ENCODE measurements at regions not wholly inside any gene's neighbourhood (a gene's known extent, or its start where the extent isn't known, plus 50 kb on each side); places are given as distances from the start of the nearest gene placed in this dataset.

DNA sequence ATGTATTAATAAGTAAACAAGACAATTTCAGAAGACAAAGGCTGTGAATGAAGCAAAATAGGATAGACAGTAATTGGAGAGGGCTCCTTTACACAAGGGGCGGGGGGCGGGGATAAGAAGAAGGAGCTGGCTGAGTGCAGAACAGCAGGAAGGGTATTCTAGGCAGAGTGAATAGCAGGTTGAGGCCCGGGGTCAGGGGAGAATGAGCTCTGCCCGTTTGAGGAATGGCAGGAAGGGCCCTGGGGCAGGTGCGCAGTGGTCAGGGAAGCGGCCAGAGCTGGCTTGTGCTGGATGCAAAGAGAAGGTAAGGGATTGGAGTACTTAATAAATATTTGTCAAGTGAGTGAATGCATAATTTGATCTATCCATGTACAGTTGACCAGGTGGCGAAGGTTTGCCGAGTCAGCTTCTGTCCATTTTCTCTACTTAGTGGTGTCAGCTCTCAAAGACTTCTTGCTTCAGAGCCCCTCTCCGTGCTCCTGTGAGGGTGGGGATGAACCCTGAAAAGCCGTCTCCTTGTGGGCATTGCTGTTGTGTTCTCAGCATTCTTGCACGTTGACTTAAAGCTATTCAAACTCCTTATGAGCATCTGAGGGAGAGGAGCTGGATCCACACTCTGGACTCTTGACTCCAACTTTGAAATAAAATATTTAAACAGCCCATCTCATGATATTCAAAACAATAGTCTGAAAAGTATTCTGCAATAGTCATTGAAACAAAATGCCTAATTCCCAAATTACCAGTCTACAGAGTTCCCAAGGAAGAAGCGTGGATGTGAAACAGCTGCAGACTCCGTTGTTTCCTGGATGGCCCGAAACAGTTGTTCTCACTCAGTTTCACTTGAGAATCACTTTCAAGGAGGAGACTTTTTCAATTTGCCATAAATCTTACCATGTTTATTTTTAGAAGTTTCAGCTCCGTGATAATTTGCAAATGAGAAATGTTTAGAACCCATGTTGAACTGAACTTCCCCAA, 105.1 kb downstream of the EDN3 start:
- H3K27me3 ChIP-seq (ENCODE audit: control insufficient read depth in 2 of 2, insufficient read depth in 2 of 2, low read length in 2 of 2), result peaks cover 15 to 52% of the 10 kb centered on the region in 2 experiments; a peak in 4 of 5 replicates
- peaks cover 6% of the 10 kb centered on the region; the same call in 1 of the 2 replicates for H4K20me1 ChIP-seq (replicated peaks; ENCODE audit: control insufficient read depth, insufficient read depth, low read length)
- no peak overlapping the region for H3K27ac ChIP-seq (ENCODE audit: extremely low read depth, low read depth, low read length)
- no peak overlapping the region for H2AFZ ChIP-seq (ENCODE audit: low read depth, low read length)
- no peaks in the 10 kb centered on the region for H3K9me3 ChIP-seq (replicated peaks; ENCODE audit: control insufficient read depth, insufficient read depth, low read depth, low read length)
- no TSS peak for BruUV-seq (replicated peaks)
- H3K9me1 ChIP-seq (ENCODE audit: control insufficient read depth, insufficient read depth, low read length), result no peaks in the 10 kb centered on the region
- H3K79me2 ChIP-seq (ENCODE audit: control insufficient read depth, insufficient read depth, low read length), result no peaks in the 10 kb centered on the region
- 0% methylated on average over 13 of the region's 15 CpGs for WGBS (ENCODE audit: insufficient coverage, low coverage, missing lambda C conversion rate)
- intact Hi-C loops (cut with micrococcal nuclease) (loop anchor here (5.0 kb wide), 1 partner anchor 183 kb away; no protein-coding TSS in a partner anchor), in situ Hi-C loops (cut with MboI) (no loop called here)
- no peak overlapping the region for H3K4me3 ChIP-seq
- POLR2A ChIA-PET, result interaction anchor here (0.7 to 0.9 kb wide), 2 partner anchors 9 to 281 kb away, joined by 3 read pairs; no protein-coding TSS in a partner anchor
- no peaks in the 10 kb centered on the region for H3K36me3 ChIP-seq (ENCODE audit: control insufficient read depth, insufficient read depth, low read length)
- no peak for FAIRE-seq
- no peak overlapping the region for H3K4me2 ChIP-seq (ENCODE audit: insufficient read depth, low read length)
- CTCF ChIA-PET (ENCODE audit: low intra/inter-chr PET ratio), result no interaction called here
- H3K9ac ChIP-seq (ENCODE audit: insufficient read depth in 1 of 2, low read depth in 2 of 2, low read length in 2 of 2), result no peak overlapping the region
- DNase-seq (ENCODE audit: extremely low read depth in 1 of 4, low spot score in 3 of 4), result no peak
- peaks cover 0 to 9% of the 10 kb centered on the region in 2 experiments; a peak in 2 of 5 replicates for H3K4me1 ChIP-seq (replicated peaks in 1 of 2; ENCODE audit: control insufficient read depth in 2 of 2, insufficient read depth in 2 of 2, low read length in 2 of 2)
- no peak for ATAC-seq
- TF ChIP-seq MAFK (IDR thresholded peaks at IDR 0.05; ENCODE audit: low read length) (no peak), ZNF384 (IDR thresholded peaks at IDR 0.05; ENCODE audit: low read depth, low read length) (no peak), ZZZ3 (IDR thresholded peaks at IDR 0.05) (no peak), XRCC4 (IDR thresholded peaks at IDR 0.05; ENCODE audit: extremely low read depth, insufficient read depth, insufficient read length) (no peak), TRIM28 (IDR thresholded peaks at IDR 0.05) (no peak), NONO (IDR thresholded peaks at IDR 0.05; ENCODE audit: low read depth in 2 of 2, low read length in 1 of 2) (no peak), RBM17 (IDR thresholded peaks at IDR 0.05; ENCODE audit: borderline replicate concordance, low read depth, low read length) (no peak), PHF20 (IDR thresholded peaks at IDR 0.05; ENCODE audit: partially characterized antibody) (no peak), NCOA6 (IDR thresholded peaks at IDR 0.05) (no peak), MCM7 (IDR thresholded peaks at IDR 0.05) (no peak), NR2C2 (CRISPR knock-in tag; IDR thresholded peaks at IDR 0.05) (no peak), NR2C2 (tag; IDR thresholded peaks at IDR 0.05) (no peak)
- TF ChIP-seq, protein P1, sequence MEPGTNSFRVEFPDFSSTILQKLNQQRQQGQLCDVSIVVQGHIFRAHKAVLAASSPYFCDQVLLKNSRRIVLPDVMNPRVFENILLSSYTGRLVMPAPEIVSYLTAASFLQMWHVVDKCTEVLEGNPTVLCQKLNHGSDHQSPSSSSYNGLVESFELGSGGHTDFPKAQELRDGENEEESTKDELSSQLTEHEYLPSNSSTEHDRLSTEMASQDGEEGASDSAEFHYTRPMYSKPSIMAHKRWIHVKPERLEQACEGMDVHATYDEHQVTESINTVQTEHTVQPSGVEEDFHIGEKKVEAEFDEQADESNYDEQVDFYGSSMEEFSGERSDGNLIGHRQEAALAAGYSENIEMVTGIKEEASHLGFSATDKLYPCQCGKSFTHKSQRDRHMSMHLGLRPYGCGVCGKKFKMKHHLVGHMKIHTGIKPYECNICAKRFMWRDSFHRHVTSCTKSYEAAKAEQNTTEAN (CRISPR knock-in tag; IDR thresholded peaks at IDR 0.05), result no peak
- TF ChIP-seq, protein P2, sequence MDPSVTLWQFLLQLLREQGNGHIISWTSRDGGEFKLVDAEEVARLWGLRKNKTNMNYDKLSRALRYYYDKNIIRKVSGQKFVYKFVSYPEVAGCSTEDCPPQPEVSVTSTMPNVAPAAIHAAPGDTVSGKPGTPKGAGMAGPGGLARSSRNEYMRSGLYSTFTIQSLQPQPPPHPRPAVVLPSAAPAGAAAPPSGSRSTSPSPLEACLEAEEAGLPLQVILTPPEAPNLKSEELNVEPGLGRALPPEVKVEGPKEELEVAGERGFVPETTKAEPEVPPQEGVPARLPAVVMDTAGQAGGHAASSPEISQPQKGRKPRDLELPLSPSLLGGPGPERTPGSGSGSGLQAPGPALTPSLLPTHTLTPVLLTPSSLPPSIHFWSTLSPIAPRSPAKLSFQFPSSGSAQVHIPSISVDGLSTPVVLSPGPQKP (CRISPR knock-in tag; IDR thresholded peaks at IDR 0.05), result no peak
- TF ChIP-seq, protein P3, sequence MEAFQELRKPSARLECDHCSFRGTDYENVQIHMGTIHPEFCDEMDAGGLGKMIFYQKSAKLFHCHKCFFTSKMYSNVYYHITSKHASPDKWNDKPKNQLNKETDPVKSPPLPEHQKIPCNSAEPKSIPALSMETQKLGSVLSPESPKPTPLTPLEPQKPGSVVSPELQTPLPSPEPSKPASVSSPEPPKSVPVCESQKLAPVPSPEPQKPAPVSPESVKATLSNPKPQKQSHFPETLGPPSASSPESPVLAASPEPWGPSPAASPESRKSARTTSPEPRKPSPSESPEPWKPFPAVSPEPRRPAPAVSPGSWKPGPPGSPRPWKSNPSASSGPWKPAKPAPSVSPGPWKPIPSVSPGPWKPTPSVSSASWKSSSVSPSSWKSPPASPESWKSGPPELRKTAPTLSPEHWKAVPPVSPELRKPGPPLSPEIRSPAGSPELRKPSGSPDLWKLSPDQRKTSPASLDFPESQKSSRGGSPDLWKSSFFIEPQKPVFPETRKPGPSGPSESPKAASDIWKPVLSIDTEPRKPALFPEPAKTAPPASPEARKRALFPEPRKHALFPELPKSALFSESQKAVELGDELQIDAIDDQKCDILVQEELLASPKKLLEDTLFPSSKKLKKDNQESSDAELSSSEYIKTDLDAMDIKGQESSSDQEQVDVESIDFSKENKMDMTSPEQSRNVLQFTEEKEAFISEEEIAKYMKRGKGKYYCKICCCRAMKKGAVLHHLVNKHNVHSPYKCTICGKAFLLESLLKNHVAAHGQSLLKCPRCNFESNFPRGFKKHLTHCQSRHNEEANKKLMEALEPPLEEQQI (IDR thresholded peaks at IDR 0.05), result no peak
- TF ChIP-seq, protein P4, sequence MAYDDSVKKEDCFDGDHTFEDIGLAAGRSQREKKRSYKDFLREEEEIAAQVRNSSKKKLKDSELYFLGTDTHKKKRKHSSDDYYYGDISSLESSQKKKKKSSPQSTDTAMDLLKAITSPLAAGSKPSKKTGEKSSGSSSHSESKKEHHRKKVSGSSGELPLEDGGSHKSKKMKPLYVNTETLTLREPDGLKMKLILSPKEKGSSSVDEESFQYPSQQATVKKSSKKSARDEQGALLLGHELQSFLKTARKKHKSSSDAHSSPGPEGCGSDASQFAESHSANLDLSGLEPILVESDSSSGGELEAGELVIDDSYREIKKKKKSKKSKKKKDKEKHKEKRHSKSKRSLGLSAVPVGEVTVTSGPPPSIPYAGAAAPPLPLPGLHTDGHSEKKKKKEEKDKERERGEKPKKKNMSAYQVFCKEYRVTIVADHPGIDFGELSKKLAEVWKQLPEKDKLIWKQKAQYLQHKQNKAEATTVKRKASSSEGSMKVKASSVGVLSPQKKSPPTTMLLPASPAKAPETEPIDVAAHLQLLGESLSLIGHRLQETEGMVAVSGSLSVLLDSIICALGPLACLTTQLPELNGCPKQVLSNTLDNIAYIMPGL (CRISPR knock-in tag; IDR thresholded peaks at IDR 0.05), result no peak

Measured in K562 (cell line).